ENCODE measurements at regions not wholly inside any gene's neighbourhood (a gene's known extent, or its start where the extent isn't known, plus 50 kb on each side); places are given as distances from the start of the nearest gene placed in this dataset.

DNA sequence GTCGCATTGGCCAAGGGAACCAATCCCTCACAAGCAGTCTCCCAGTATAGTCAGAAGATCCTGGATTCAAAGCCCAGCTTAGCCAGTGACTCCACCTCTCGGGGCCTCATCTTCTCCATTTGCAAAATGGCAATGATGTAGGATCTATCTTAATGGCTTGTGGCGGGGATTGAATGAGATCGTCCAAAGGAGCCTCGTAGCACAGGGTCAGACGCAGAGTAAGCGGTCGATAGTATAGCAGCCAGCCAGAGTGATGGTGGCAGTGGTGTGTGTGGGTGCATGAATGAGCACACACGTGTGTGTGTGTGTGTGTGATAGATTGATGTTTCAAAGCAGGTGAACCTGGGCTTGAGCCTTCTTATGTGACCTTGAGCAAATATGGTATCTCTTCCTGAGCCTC, 79.8 kb upstream of the WNT4 start:
- Histone ChIP-seq H3K27me3 (ENCODE audit: insufficient read depth, low read length) (no peaks in the 10 kb centered on the region), H4K12ac (ENCODE audit: low read depth, low read length) (no peak overlapping the region), H2AK5ac (ENCODE audit: low read length) (peak overlapping the region; percentile 80), H3K4me3 (ENCODE audit: low read depth, low read length) (no peak overlapping the region), H2BK12ac (ENCODE audit: low read length) (peak overlapping the region; percentile 63), H4K8ac (ENCODE audit: low read depth, low read length) (peak overlapping the region; percentile 13), H3K79me2 (ENCODE audit: control insufficient read depth, insufficient read depth, low read length, poor library complexity) (no peaks in the 10 kb centered on the region), H4K91ac (ENCODE audit: low read depth, low read length) (peak overlapping the region; percentile 66), H3K23ac (ENCODE audit: low read length) (no peak overlapping the region), H3K36me3 (ENCODE audit: control insufficient read depth in 1 of 2, insufficient read depth in 2 of 2, low read length in 2 of 2) (no peaks in the 10 kb centered on the region), H3K27ac (ENCODE audit: low read depth, low read length) (no peak overlapping the region), H3K9me3 (ENCODE audit: insufficient read depth, low read depth, low read length) (peaks cover 5% of the 10 kb centered on the region), H3K4me1 (ENCODE audit: control insufficient read depth in 1 of 2, insufficient read depth in 2 of 2, low read length in 2 of 2) (peaks cover 10 to 19% of the 10 kb centered on the region in 2 experiments), H3K18ac (ENCODE audit: low read length) (peak overlapping the region; percentile 42), H2BK120ac (ENCODE audit: insufficient read depth, low read length, poor library complexity) (peak overlapping the region; percentile 52), H2AFZ (ENCODE audit: insufficient read depth, low read length, poor library complexity) (no peak overlapping the region), H3K14ac (ENCODE audit: low read length) (no peak overlapping the region), H3K4ac (ENCODE audit: low read depth, low read length) (no peak overlapping the region), H3K9ac (ENCODE audit: low read length) (no peak overlapping the region), H3K4me2 (ENCODE audit: low read length) (no peak overlapping the region), H2BK5ac (ENCODE audit: low read depth, low read length, poor library complexity) (no peak overlapping the region), H3K79me1 (ENCODE audit: low read length) (peaks cover 2% of the 10 kb centered on the region)
- no CpG with 5 or more reads among the region's 9 CpGs for WGBS (ENCODE audit: extremely low coverage, insufficient coverage, insufficient read length)
- no peak for DNase-seq

DNA sequence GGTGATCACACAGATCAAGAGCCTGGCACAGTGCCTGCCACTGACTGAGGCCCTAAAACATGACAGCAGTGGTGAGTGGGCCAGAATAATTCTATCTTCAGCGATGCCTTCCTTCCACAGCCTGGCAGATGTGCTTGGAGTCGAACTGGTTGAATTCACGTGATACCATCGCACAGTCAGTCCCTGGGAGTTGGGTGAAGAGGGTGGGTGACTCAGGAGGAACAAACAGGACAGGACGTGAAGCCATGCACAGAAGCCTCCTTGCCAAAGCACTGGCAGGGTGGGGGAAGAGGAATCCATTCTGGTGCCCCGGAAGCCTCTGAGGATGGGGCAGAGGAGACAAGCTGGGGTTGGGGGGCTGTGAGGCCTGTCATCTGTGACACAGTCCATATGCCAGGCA, 80.3 kb upstream of the WNT4 start:
- Histone ChIP-seq H4K8ac (ENCODE audit: low read depth, low read length) (no peak overlapping the region), H3K4me2 (ENCODE audit: low read length) (no peak overlapping the region), H2BK120ac (ENCODE audit: insufficient read depth, low read length, poor library complexity) (no peak overlapping the region), H3K14ac (ENCODE audit: low read length) (no peak overlapping the region), H3K36me3 (ENCODE audit: control insufficient read depth in 1 of 2, insufficient read depth in 2 of 2, low read length in 2 of 2) (no peaks in the 10 kb centered on the region), H2AFZ (ENCODE audit: insufficient read depth, low read length, poor library complexity) (no peak overlapping the region), H4K12ac (ENCODE audit: low read depth, low read length) (no peak overlapping the region), H3K23ac (ENCODE audit: low read length) (no peak overlapping the region), H3K4ac (ENCODE audit: low read depth, low read length) (no peak overlapping the region), H3K27ac (ENCODE audit: low read depth, low read length) (no peak overlapping the region), H4K91ac (ENCODE audit: low read depth, low read length) (peak overlapping the region; percentile 57), H3K27me3 (ENCODE audit: insufficient read depth, low read length) (no peaks in the 10 kb centered on the region), H3K79me1 (ENCODE audit: low read length) (peaks cover 2% of the 10 kb centered on the region), H2AK5ac (ENCODE audit: low read length) (peak overlapping the region; percentile 42), H2BK5ac (ENCODE audit: low read depth, low read length, poor library complexity) (no peak overlapping the region), H3K79me2 (ENCODE audit: control insufficient read depth, insufficient read depth, low read length, poor library complexity) (no peaks in the 10 kb centered on the region), H3K4me1 (ENCODE audit: control insufficient read depth in 1 of 2, insufficient read depth in 2 of 2, low read length in 2 of 2) (peaks cover 10 to 19% of the 10 kb centered on the region in 2 experiments), H3K9me3 (ENCODE audit: insufficient read depth, low read depth, low read length) (peaks cover 5% of the 10 kb centered on the region), H3K9ac (ENCODE audit: low read length) (no peak overlapping the region), H3K4me3 (ENCODE audit: low read depth, low read length) (no peak overlapping the region), H2BK12ac (ENCODE audit: low read length) (peak overlapping the region; percentile 55), H3K18ac (ENCODE audit: low read length) (peak overlapping the region; percentile 26)
- peak in 1 of 2 donors; percentile 39 for DNase-seq
- WGBS (ENCODE audit: extremely low coverage, insufficient coverage, insufficient read length), result no CpG with 5 or more reads among the region's 6 CpGs

DNA sequence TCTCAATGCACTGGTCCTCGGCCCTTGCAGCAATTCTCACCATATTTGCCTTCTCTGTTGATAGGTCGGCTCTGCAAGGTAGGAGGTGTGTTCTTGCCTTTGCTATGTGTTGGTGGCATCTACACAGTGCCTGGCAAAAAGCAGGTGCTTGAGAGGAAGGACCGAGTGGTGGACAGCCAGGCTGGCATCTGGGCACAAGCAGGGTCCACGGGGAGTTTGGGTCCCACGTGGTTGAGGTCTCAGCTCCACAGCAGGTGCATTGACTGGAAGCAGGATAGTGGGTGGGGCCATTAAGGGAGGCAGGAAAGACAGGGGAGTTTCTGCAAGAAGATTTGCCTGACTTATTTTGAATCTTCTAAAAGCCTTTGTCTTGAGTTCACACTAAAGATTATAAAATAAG, 81.2 kb upstream of the WNT4 start:
- Histone ChIP-seq H2BK12ac (ENCODE audit: low read length) (no peak overlapping the region), H4K12ac (ENCODE audit: low read depth, low read length) (no peak overlapping the region), H2BK120ac (ENCODE audit: insufficient read depth, low read length, poor library complexity) (no peak overlapping the region), H3K9ac (ENCODE audit: low read length) (no peak overlapping the region), H3K79me1 (ENCODE audit: low read length) (peaks cover 5% of the 10 kb centered on the region), H3K4me2 (ENCODE audit: low read length) (no peak overlapping the region), H3K4ac (ENCODE audit: low read depth, low read length) (no peak overlapping the region), H4K8ac (ENCODE audit: low read depth, low read length) (no peak overlapping the region), H3K9me3 (ENCODE audit: insufficient read depth, low read depth, low read length) (peaks cover 5% of the 10 kb centered on the region), H3K79me2 (ENCODE audit: control insufficient read depth, insufficient read depth, low read length, poor library complexity) (no peaks in the 10 kb centered on the region), H2BK5ac (ENCODE audit: low read depth, low read length, poor library complexity) (no peak overlapping the region), H2AFZ (ENCODE audit: insufficient read depth, low read length, poor library complexity) (no peak overlapping the region), H3K4me1 (ENCODE audit: control insufficient read depth in 1 of 2, insufficient read depth in 2 of 2, low read length in 2 of 2) (peaks cover 13 to 19% of the 10 kb centered on the region in 2 experiments), H3K14ac (ENCODE audit: low read length) (no peak overlapping the region), H2AK5ac (ENCODE audit: low read length) (no peak overlapping the region), H3K27me3 (ENCODE audit: insufficient read depth, low read length) (no peaks in the 10 kb centered on the region), H3K23ac (ENCODE audit: low read length) (no peak overlapping the region), H3K4me3 (ENCODE audit: low read depth, low read length) (no peak overlapping the region), H3K18ac (ENCODE audit: low read length) (no peak overlapping the region), H3K27ac (ENCODE audit: low read depth, low read length) (no peak overlapping the region), H3K36me3 (ENCODE audit: control insufficient read depth in 1 of 2, insufficient read depth in 2 of 2, low read length in 2 of 2) (no peaks in the 10 kb centered on the region), H4K91ac (ENCODE audit: low read depth, low read length) (no peak overlapping the region)
- WGBS (ENCODE audit: extremely low coverage, insufficient coverage, insufficient read length), result no CpG with 5 or more reads among the region's 5 CpGs
- no peak for DNase-seq

DNA sequence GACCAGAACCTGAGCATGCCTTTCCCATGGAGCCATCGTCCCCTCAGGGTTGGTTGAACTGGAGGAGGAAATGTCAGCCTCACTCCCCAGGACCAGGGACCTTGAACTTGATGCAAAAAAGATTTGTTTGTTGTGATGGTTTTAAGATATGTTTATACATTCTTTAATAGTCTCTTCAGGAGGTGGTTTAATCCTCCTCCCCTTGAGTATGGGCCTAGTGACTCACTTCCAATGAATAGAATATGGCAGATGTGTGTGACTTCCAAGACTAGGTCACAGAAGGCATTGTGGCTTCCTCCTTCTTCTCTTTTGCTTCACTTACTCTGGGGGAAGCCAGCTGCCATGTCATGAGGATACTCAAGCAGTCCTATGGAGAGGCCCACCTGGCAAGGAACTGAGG, 81.7 kb upstream of the WNT4 start:
- no peak for DNase-seq
- Histone ChIP-seq H3K14ac (ENCODE audit: low read length) (no peak overlapping the region), H3K27ac (ENCODE audit: low read depth, low read length) (no peak overlapping the region), H3K4me2 (ENCODE audit: low read length) (no peak overlapping the region), H3K9ac (ENCODE audit: low read length) (no peak overlapping the region), H3K79me1 (ENCODE audit: low read length) (peaks cover 7% of the 10 kb centered on the region), H3K79me2 (ENCODE audit: control insufficient read depth, insufficient read depth, low read length, poor library complexity) (no peaks in the 10 kb centered on the region), H3K23ac (ENCODE audit: low read length) (no peak overlapping the region), H4K91ac (ENCODE audit: low read depth, low read length) (no peak overlapping the region), H2BK5ac (ENCODE audit: low read depth, low read length, poor library complexity) (no peak overlapping the region), H4K12ac (ENCODE audit: low read depth, low read length) (no peak overlapping the region), H3K4ac (ENCODE audit: low read depth, low read length) (no peak overlapping the region), H3K4me1 (ENCODE audit: control insufficient read depth in 1 of 2, insufficient read depth in 2 of 2, low read length in 2 of 2) (peaks cover 17 to 23% of the 10 kb centered on the region in 2 experiments), H3K27me3 (ENCODE audit: insufficient read depth, low read length) (no peaks in the 10 kb centered on the region), H2BK12ac (ENCODE audit: low read length) (no peak overlapping the region), H2BK120ac (ENCODE audit: insufficient read depth, low read length, poor library complexity) (no peak overlapping the region), H3K18ac (ENCODE audit: low read length) (no peak overlapping the region), H3K9me3 (ENCODE audit: insufficient read depth, low read depth, low read length) (peaks cover 5% of the 10 kb centered on the region), H2AFZ (ENCODE audit: insufficient read depth, low read length, poor library complexity) (no peak overlapping the region), H3K4me3 (ENCODE audit: low read depth, low read length) (no peak overlapping the region), H3K36me3 (ENCODE audit: control insufficient read depth in 1 of 2, insufficient read depth in 2 of 2, low read length in 2 of 2) (no peaks in the 10 kb centered on the region), H4K8ac (ENCODE audit: low read depth, low read length) (no peak overlapping the region), H2AK5ac (ENCODE audit: low read length) (no peak overlapping the region)
- no CpG with 5 or more reads among the region's 1 CpG for WGBS (ENCODE audit: extremely low coverage, insufficient coverage, insufficient read length)
